ENCODE measurements at regions not wholly inside any gene's neighbourhood (a gene's known extent, or its start where the extent isn't known, plus 50 kb on each side); places are given as distances from the start of the nearest gene placed in this dataset.

DNA sequence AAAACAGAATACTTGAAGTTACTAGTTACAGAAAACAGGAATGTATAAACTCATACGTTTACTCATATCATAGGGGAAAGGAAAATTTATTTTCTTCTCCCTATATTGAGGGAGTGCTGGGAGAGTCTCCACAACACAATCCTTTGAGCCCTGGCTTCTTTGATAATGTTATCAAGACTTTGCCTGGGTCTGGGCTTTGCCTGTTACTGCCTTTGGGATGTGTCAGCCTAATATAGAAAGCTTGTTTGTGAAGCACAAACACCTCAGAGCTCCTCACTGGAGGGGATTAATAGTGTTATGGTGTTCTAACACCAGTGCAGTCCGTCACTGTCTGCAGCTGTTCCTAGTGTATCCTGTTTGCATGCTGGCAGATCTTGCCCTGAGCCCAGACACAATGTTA, 107.8 kb downstream of the VCY start:
- in situ Hi-C loops (cut with HindIII; ENCODE audit: extremely low pct_ligation_motif_present, low pct_unique_long_range_greater_than_20kb) (no loop called here), intact Hi-C loops (cut with micrococcal nuclease; ENCODE audit: unreplicated experiment) (no loop called here)
- Histone ChIP-seq H3K36me3 (replicated peaks in 1 of 2; ENCODE audit: control insufficient read depth in 1 of 2, insufficient read depth in 2 of 2, low read length in 2 of 2) (no peaks in the 10 kb centered on the region), H4K20me1 (ENCODE audit: insufficient read depth, low read length) (no peaks in the 10 kb centered on the region), H3K4me1 (ENCODE audit: insufficient read depth, low read length) (no peaks in the 10 kb centered on the region), H3K9me3 (ENCODE audit: low read length) (no peaks in the 10 kb centered on the region), H3K4me3 (replicated peaks in 1 of 3; ENCODE audit: insufficient read depth in 1 of 3, low read depth in 2 of 3, low read length in 3 of 3) (no peak overlapping the region), H2AFZ (ENCODE audit: low read length) (no peak overlapping the region), H3K4me2 (ENCODE audit: low read depth, low read length) (no peak overlapping the region), H3K27me3 (ENCODE audit: control insufficient read depth in 1 of 2, insufficient read depth in 2 of 2, low read length in 2 of 2) (no peaks in the 10 kb centered on the region), H3K27ac (ENCODE audit: extremely low read length, insufficient read depth, low read length) (no peak overlapping the region), H3K9ac (ENCODE audit: insufficient read depth, low read depth, low read length) (no peak overlapping the region), H3K79me2 (ENCODE audit: insufficient read depth, low read length) (no peaks in the 10 kb centered on the region)
- ATAC-seq (no peak), DNase-seq (ENCODE audit: low spot score) (no peak), FAIRE-seq (no peak)
- WGBS (ENCODE audit: low lambda C conversion rate), result 8% methylated on average over 2 of the region's 2 CpGs
- ChIA-PET POLR2A (no interaction called here), CTCF (ENCODE audit: low intra/inter-chr PET ratio, low total read pairs) (no interaction called here)
- TF ChIP-seq, protein P1, sequence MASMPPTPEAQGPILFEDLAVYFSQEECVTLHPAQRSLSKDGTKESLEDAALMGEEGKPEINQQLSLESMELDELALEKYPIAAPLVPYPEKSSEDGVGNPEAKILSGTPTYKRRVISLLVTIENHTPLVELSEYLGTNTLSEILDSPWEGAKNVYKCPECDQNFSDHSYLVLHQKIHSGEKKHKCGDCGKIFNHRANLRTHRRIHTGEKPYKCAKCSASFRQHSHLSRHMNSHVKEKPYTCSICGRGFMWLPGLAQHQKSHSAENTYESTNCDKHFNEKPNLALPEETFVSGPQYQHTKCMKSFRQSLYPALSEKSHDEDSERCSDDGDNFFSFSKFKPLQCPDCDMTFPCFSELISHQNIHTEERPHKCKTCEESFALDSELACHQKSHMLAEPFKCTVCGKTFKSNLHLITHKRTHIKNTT (CRISPR knock-in tag; IDR thresholded peaks at IDR 0.05), result no peak
- TF ChIP-seq, protein P2, sequence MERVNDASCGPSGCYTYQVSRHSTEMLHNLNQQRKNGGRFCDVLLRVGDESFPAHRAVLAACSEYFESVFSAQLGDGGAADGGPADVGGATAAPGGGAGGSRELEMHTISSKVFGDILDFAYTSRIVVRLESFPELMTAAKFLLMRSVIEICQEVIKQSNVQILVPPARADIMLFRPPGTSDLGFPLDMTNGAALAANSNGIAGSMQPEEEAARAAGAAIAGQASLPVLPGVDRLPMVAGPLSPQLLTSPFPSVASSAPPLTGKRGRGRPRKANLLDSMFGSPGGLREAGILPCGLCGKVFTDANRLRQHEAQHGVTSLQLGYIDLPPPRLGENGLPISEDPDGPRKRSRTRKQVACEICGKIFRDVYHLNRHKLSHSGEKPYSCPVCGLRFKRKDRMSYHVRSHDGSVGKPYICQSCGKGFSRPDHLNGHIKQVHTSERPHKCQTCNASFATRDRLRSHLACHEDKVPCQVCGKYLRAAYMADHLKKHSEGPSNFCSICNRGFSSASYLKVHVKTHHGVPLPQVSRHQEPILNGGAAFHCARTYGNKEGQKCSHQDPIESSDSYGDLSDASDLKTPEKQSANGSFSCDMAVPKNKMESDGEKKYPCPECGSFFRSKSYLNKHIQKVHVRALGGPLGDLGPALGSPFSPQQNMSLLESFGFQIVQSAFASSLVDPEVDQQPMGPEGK (CRISPR knock-in tag; IDR thresholded peaks at IDR 0.05), result no peak
- no TSS peak for BruUV-seq (replicated peaks)

GRCh38 chrY:13881096-13881495, 105.2 kb downstream of the VCY start:
- in situ Hi-C loops (cut with HindIII; ENCODE audit: extremely low pct_ligation_motif_present, low pct_unique_long_range_greater_than_20kb) (no loop called here), intact Hi-C loops (cut with micrococcal nuclease; ENCODE audit: unreplicated experiment) (no loop called here)
- ChIA-PET POLR2A (no interaction called here), CTCF (ENCODE audit: low intra/inter-chr PET ratio, low total read pairs) (no interaction called here)
- Histone ChIP-seq H3K79me2 (ENCODE audit: insufficient read depth, low read length) (no peaks in the 10 kb centered on the region), H3K27ac (ENCODE audit: extremely low read length, insufficient read depth, low read length) (no peak overlapping the region), H3K27me3 (ENCODE audit: control insufficient read depth in 1 of 2, insufficient read depth in 2 of 2, low read length in 2 of 2) (no peaks in the 10 kb centered on the region), H4K20me1 (ENCODE audit: insufficient read depth, low read length) (no peaks in the 10 kb centered on the region), H3K4me3 (replicated peaks in 1 of 3; ENCODE audit: insufficient read depth in 1 of 3, low read depth in 2 of 3, low read length in 3 of 3) (no peak overlapping the region), H3K36me3 (replicated peaks in 1 of 2; ENCODE audit: control insufficient read depth in 1 of 2, insufficient read depth in 2 of 2, low read length in 2 of 2) (no peaks in the 10 kb centered on the region), H3K4me2 (ENCODE audit: low read depth, low read length) (no peak overlapping the region), H2AFZ (ENCODE audit: low read length) (no peak overlapping the region), H3K9ac (ENCODE audit: insufficient read depth, low read depth, low read length) (no peak overlapping the region), H3K4me1 (ENCODE audit: insufficient read depth, low read length) (no peaks in the 10 kb centered on the region), H3K9me3 (ENCODE audit: low read length) (no peaks in the 10 kb centered on the region)
- BruUV-seq (replicated peaks), result no TSS peak
- no peak for DNase-seq (ENCODE audit: low spot score)
- 0% methylated on average over 2 of the region's 2 CpGs for WGBS (ENCODE audit: low lambda C conversion rate)
- no peak for ATAC-seq
- FAIRE-seq, result no peak
- TF ChIP-seq ZNF639 (CRISPR knock-in tag; conservative IDR thresholded peaks at IDR 0.05) (no peak), ZFP37 (CRISPR knock-in tag; IDR thresholded peaks at IDR 0.05; ENCODE audit: borderline replicate concordance) (no peak), ZFY (CRISPR knock-in tag; IDR thresholded peaks at IDR 0.05) (no peak), ZNF687 (CRISPR knock-in tag; IDR thresholded peaks at IDR 0.05) (no peak), ZNF17 (CRISPR knock-in tag; IDR thresholded peaks at IDR 0.05) (no peak), ZFP62 (CRISPR knock-in tag; IDR thresholded peaks at IDR 0.05) (no peak), ZNF317 (CRISPR knock-in tag; IDR thresholded peaks at IDR 0.05) (no peak), ZNF615 (CRISPR knock-in tag; IDR thresholded peaks at IDR 0.05; ENCODE audit: borderline replicate concordance) (no peak), GABPA (IDR thresholded peaks at IDR 0.05; ENCODE audit: low read depth, low read length) (no peak), GABPA (CRISPR knock-in tag; IDR thresholded peaks at IDR 0.05; ENCODE audit: low read depth) (no peak)
